ENCODE measurements at regions not wholly inside any gene's neighbourhood (a gene's known extent, or its start where the extent isn't known, plus 50 kb on each side); places are given as distances from the start of the nearest gene placed in this dataset.

DNA sequence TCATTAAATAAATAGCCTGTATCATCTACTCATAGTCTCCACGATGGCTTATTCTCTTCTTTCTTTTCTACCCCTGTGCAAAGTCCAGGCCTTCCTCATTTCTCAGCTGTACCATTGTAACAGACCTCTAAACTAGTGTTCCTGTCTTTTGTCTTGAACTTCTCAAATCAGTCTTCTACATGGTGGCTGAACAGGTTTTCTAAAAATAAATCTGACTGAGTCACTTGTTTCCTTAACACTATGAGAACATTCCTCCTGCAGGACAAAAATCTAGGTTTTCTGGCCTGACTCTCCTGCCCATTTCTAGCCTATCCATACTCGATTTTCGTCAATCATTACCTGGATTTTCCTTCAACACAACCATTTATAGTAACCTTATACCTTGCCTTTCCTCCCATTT lies 1080.8 kb upstream of the TENM4 start:
- Histone ChIP-seq H3K9ac (ENCODE audit: low read length in 3 of 3) (no peak overlapping the region), H3K27ac (ENCODE audit: low read depth in 2 of 2, low read length in 2 of 2) (peak overlapping the region in 1 of 2 donors; percentile 75), H3K36me3 (ENCODE audit: control insufficient read depth in 2 of 3, insufficient read depth in 3 of 3, low read length in 3 of 3) (no peaks in the 10 kb centered on the region), H3K4me3 (ENCODE audit: low read length in 3 of 3) (no peak overlapping the region), H3K4me1 (ENCODE audit: control insufficient read depth in 2 of 3, insufficient read depth in 2 of 3, low read depth in 1 of 3, low read length in 3 of 3) (peaks cover 0 to 2% (median 0%) of the 10 kb centered on the region in 3 donors), H3K27me3 (ENCODE audit: control insufficient read depth, insufficient read depth, low read length) (no peaks in the 10 kb centered on the region), H3K9me3 (ENCODE audit: control insufficient read depth in 2 of 3, insufficient read depth in 1 of 3, low read length in 3 of 3) (no peaks in the 10 kb centered on the region)
- TF ChIP-seq, protein P1, sequence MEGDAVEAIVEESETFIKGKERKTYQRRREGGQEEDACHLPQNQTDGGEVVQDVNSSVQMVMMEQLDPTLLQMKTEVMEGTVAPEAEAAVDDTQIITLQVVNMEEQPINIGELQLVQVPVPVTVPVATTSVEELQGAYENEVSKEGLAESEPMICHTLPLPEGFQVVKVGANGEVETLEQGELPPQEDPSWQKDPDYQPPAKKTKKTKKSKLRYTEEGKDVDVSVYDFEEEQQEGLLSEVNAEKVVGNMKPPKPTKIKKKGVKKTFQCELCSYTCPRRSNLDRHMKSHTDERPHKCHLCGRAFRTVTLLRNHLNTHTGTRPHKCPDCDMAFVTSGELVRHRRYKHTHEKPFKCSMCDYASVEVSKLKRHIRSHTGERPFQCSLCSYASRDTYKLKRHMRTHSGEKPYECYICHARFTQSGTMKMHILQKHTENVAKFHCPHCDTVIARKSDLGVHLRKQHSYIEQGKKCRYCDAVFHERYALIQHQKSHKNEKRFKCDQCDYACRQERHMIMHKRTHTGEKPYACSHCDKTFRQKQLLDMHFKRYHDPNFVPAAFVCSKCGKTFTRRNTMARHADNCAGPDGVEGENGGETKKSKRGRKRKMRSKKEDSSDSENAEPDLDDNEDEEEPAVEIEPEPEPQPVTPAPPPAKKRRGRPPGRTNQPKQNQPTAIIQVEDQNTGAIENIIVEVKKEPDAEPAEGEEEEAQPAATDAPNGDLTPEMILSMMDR (IDR thresholded peaks at IDR 0.05; ENCODE audit: borderline replicate concordance, extremely low read depth, insufficient read depth): no peak
- intact Hi-C loops (cut with DNase I): no loop called here
- DNase-seq (no peak), FAIRE-seq (no peak)

DNA sequence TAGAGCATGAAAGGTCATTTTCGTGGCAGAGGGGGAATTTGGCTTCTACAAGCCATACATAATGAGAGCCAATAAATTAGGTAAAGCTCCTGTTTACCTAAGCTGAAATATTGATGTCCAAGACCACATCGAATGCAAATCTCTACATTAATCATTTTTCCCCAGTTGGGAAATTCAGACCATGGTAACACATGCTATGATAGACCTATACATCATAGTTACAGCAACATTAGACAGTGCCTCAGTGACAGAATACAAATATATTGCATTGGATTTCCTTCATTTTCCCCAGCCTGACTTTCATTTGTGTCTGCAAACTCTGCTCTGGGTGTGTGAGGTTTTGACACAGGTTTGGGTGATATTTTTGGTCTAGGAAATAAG lies 1079.7 kb upstream of the TENM4 start:
- H3K36me3 ChIP-seq (ENCODE audit: control insufficient read depth in 2 of 3, insufficient read depth in 3 of 3, low read length in 3 of 3): no peaks in the 10 kb centered on the region
- intact Hi-C loops (cut with DNase I): no loop called here

DNA sequence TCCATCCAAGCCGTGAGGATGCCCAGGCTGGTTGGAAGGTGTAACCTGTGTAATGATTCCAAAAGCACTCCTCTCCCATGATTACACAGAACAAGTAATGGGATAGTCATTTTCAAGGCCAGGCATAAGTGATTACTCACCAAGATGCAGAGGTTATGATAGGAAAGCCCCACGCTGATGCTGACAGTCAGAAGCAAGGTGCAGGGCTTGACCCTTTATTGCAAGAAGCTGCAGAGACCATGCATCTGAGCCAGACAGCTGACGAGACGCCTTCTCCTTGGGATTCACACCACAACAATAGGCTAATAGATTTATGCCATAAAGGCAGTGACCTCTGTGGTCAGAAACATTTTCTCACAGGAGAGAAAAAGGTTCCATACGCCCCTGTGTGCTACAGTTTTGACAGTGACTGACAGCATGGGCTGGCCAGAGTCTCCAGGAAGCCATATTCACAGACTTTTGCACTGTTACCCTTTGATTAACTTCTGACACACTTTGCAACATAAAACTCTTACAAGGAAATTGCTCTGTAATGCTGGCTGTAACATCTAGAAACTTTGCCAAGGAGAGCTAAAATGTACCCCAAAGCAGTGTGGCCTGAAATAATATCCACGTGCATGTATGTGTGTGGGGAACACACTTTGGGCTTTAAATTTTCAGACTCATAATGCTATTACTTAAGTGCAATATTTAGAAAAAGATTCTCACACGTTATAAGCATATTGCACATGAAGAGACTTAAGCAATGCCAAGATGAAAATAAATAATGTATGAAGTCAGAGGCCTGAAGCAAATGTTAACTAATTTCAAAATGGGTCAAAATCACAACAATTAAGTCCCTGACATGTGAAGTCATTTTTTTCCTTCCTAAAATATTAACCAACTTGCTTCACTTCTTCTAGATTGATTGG lies 1079.0 kb upstream of the TENM4 start:
- peaks cover 0 to 2% (median 0%) of the 10 kb centered on the region in 3 donors for H3K9me3 ChIP-seq (ENCODE audit: control insufficient read depth in 2 of 3, insufficient read depth in 1 of 3, low read length in 3 of 3)
- peaks cover 0 to 2% (median 0%) of the 10 kb centered on the region in 3 donors for H3K4me1 ChIP-seq (ENCODE audit: control insufficient read depth in 2 of 3, insufficient read depth in 2 of 3, low read depth in 1 of 3, low read length in 3 of 3)
- no peak overlapping the region for H3K4me3 ChIP-seq (ENCODE audit: low read length in 3 of 3)
- peak in 3 of 5 donors; percentile 11 to 65 (median 40) for DNase-seq
- intact Hi-C loops (cut with DNase I): no loop called here
- FAIRE-seq: no peak
- H3K27me3 ChIP-seq (ENCODE audit: control insufficient read depth, insufficient read depth, low read length): no peaks in the 10 kb centered on the region
- no peak overlapping the region for H3K27ac ChIP-seq (ENCODE audit: low read depth in 2 of 2, low read length in 2 of 2)
- H3K9ac ChIP-seq (ENCODE audit: low read length in 3 of 3): no peak overlapping the region
- H3K36me3 ChIP-seq (ENCODE audit: control insufficient read depth in 2 of 3, insufficient read depth in 3 of 3, low read length in 3 of 3): no peaks in the 10 kb centered on the region
- TF ChIP-seq, protein P1 (IDR thresholded peaks at IDR 0.05; ENCODE audit: borderline replicate concordance, extremely low read depth, insufficient read depth): no peak

More for the DNA sequence above, 1079.7 kb upstream of the TENM4 start:
- Histone ChIP-seq H3K4me3 (ENCODE audit: low read length in 3 of 3) (no peak overlapping the region), H3K27ac (ENCODE audit: low read depth in 2 of 2, low read length in 2 of 2) (peak overlapping the region in 1 of 2 donors; percentile 75), H3K9me3 (ENCODE audit: control insufficient read depth in 2 of 3, insufficient read depth in 1 of 3, low read length in 3 of 3) (peaks cover 0 to 2% (median 0%) of the 10 kb centered on the region in 3 donors), H3K27me3 (ENCODE audit: control insufficient read depth, insufficient read depth, low read length) (no peaks in the 10 kb centered on the region), H3K9ac (ENCODE audit: low read length in 3 of 3) (no peak overlapping the region), H3K4me1 (ENCODE audit: control insufficient read depth in 2 of 3, insufficient read depth in 2 of 3, low read depth in 1 of 3, low read length in 3 of 3) (peaks cover 0 to 2% (median 0%) of the 10 kb centered on the region in 3 donors)
- DNase-seq (peak in 2 of 5 donors; percentile 20 to 50), FAIRE-seq (no peak)
- TF ChIP-seq, protein P1 (IDR thresholded peaks at IDR 0.05; ENCODE audit: borderline replicate concordance, extremely low read depth, insufficient read depth): no peak
